ENCODE measurements at regions not wholly inside any gene's neighbourhood (a gene's known extent, or its start where the extent isn't known, plus 50 kb on each side); places are given as distances from the start of the nearest gene placed in this dataset.
"Not testable (repeated sequence)": the region's sequence is repeated elsewhere in the genome, so short reads cannot be mapped to it uniquely, and the experiment has no call there.

- DNase-seq (ENCODE audit: low read depth in 2 of 2): no peak
Observed at GRCh38 chr3:43236008-43236407, 50.3 kb upstream of the SNRK start.

- no peak for DNase-seq (ENCODE audit: low read depth in 2 of 2)
Observed at GRCh38 chr3:43233062-43233461, 53.3 kb upstream of the SNRK start.

GRCh38 chr3:43231276-43232000, 54.9 kb upstream of the SNRK start:
- DNase-seq (ENCODE audit: low read depth in 2 of 2): no peak

GRCh38 chr3:43229865-43230264, 56.5 kb upstream of the SNRK start:
- DNase-seq (ENCODE audit: low read depth in 2 of 2): not testable (repeated sequence)

- not testable (repeated sequence) for DNase-seq (ENCODE audit: low read depth in 2 of 2)
Observed at GRCh38 chr3:43227685-43228084, 58.7 kb upstream of the SNRK start.

GRCh38 chr3:43224405-43225073, 61.8 kb upstream of the SNRK start:
- DNase-seq (ENCODE audit: low read depth in 2 of 2): no peak

GRCh38 chr3:43223670-43224364, 62.5 kb upstream of the SNRK start:
- DNase-seq (ENCODE audit: low read depth in 2 of 2): peak; percentile 47 to 55

GRCh38 chr3:43222590-43222989, 63.8 kb upstream of the SNRK start:
- DNase-seq (ENCODE audit: low read depth in 2 of 2): no peak

- DNase-seq (ENCODE audit: low read depth in 2 of 2): no peak
Observed at GRCh38 chr3:43221076-43221475, 65.3 kb upstream of the SNRK start.

- DNase-seq (ENCODE audit: low read depth in 2 of 2): no peak
Observed at GRCh38 chr3:43219616-43220015, 66.7 kb upstream of the SNRK start.

- no peak for DNase-seq (ENCODE audit: low read depth in 2 of 2)
Observed at GRCh38 chr3:43218921-43219320, 67.4 kb upstream of the SNRK start.

- DNase-seq (ENCODE audit: low read depth in 2 of 2): no peak
Observed at GRCh38 chr3:43218156-43218555, 68.2 kb upstream of the SNRK start.

- no peak for DNase-seq (ENCODE audit: low read depth in 2 of 2)
Observed at GRCh38 chr3:43217633-43218032, 68.7 kb upstream of the SNRK start.

GRCh38 chr3:43217206-43217605, 69.1 kb upstream of the SNRK start:
- DNase-seq (ENCODE audit: low read depth in 2 of 2): no peak

- no peak for DNase-seq (ENCODE audit: low read depth in 2 of 2)
Observed at GRCh38 chr3:43215663-43216275, 70.6 kb upstream of the SNRK start.

- no peak for DNase-seq (ENCODE audit: low read depth in 2 of 2)
Observed at GRCh38 chr3:43215138-43215537, 71.2 kb upstream of the SNRK start.

GRCh38 chr3:43214616-43215015, 71.7 kb upstream of the SNRK start:
- no peak for DNase-seq (ENCODE audit: low read depth in 2 of 2)

GRCh38 chr3:43213631-43214030, 72.7 kb upstream of the SNRK start:
- DNase-seq (ENCODE audit: low read depth in 2 of 2): no peak

GRCh38 chr3:43212914-43213611, 73.3 kb upstream of the SNRK start:
- DNase-seq (ENCODE audit: low read depth in 2 of 2): no peak

- no peak for DNase-seq (ENCODE audit: low read depth in 2 of 2)
Observed at GRCh38 chr3:43211681-43212080, 74.7 kb upstream of the SNRK start.
